ENCODE measurements at regions not wholly inside any gene's neighbourhood (a gene's known extent, or its start where the extent isn't known, plus 50 kb on each side); places are given as distances from the start of the nearest gene placed in this dataset.
"Not testable (repeated sequence)": the region's sequence is repeated elsewhere in the genome, so short reads cannot be mapped to it uniquely, and the experiment has no call there.

GRCh38 chr1:70826428-70826827 lies 221.2 kb downstream of the PTGER3 start:
- no peak for DNase-seq

- DNase-seq, result no peak
Measured at GRCh38 chr1:70827030-70827429, 220.6 kb downstream of the PTGER3 start.

- no peak for DNase-seq
Measured at GRCh38 chr1:70828177-70828576, 219.4 kb downstream of the PTGER3 start.

GRCh38 chr1:70834365-70834764 lies 213.3 kb downstream of the PTGER3 start:
- not testable (repeated sequence) for DNase-seq

- no peak for DNase-seq
Measured at GRCh38 chr1:70836456-70836855, 211.2 kb downstream of the PTGER3 start.

- no peak for DNase-seq
Measured at GRCh38 chr1:70840260-70840953, 207.2 kb downstream of the PTGER3 start.

- no peak for DNase-seq
Measured at GRCh38 chr1:70842562-70842961, 205.1 kb downstream of the PTGER3 start.

GRCh38 chr1:70843452-70843851 lies 204.2 kb downstream of the PTGER3 start:
- DNase-seq, result no peak

- no peak for DNase-seq
Measured at GRCh38 chr1:70847013-70847412, 200.6 kb downstream of the PTGER3 start.

GRCh38 chr1:70855203-70855602 lies 192.4 kb downstream of the PTGER3 start:
- DNase-seq, result no peak

GRCh38 chr1:70856201-70856600 lies 191.4 kb downstream of the PTGER3 start:
- no peak for DNase-seq

GRCh38 chr1:70863239-70863638 lies 184.4 kb downstream of the PTGER3 start:
- DNase-seq, result no peak

- no peak for DNase-seq
Measured at GRCh38 chr1:70864302-70864701, 183.3 kb downstream of the PTGER3 start.

- no peak for DNase-seq
Measured at GRCh38 chr1:70866542-70867264, 180.9 kb downstream of the PTGER3 start.

GRCh38 chr1:70871790-70872189 lies 175.8 kb downstream of the PTGER3 start:
- no peak for DNase-seq

- peak in 1 of 14 donors; percentile 0 for DNase-seq
Measured at GRCh38 chr1:70874063-70874462, 173.6 kb downstream of the PTGER3 start.

- DNase-seq, result no peak
Measured at GRCh38 chr1:70874818-70875217, 172.8 kb downstream of the PTGER3 start.

GRCh38 chr1:70877343-70877742 lies 170.3 kb downstream of the PTGER3 start:
- DNase-seq, result no peak

GRCh38 chr1:70887936-70888335 lies 159.7 kb downstream of the PTGER3 start:
- DNase-seq, result no peak

- DNase-seq, result no peak
Measured at GRCh38 chr1:70888722-70889121, 158.9 kb downstream of the PTGER3 start.

GRCh38 chr1:70890408-70890807 lies 157.2 kb downstream of the PTGER3 start:
- no peak for DNase-seq

GRCh38 chr1:70891051-70891843 lies 156.4 kb downstream of the PTGER3 start:
- DNase-seq, result no peak

GRCh38 chr1:70892140-70892539 lies 155.5 kb downstream of the PTGER3 start:
- no peak for DNase-seq

Measured in C1 segment of cervical spinal cord (tissue), 14 donors.